HEK293 (cell line): ENCODE measurements at regions not wholly inside any gene's neighbourhood (a gene's known extent, or its start where the extent isn't known, plus 50 kb on each side); places are given as distances from the start of the nearest gene placed in this dataset.

Experiments
- CTCF ChIP-seq: fragments of 450-650 bp; formaldehyde crosslinking; IDR thresholded peaks from 2 replicates; pipeline ENCODE4 v1.5.1; 2016; ENCODE audit warnings: missing biosample characterization, missing genetic modification characterization
- HOXD13 ChIP-seq: sonication (generic); formaldehyde crosslinking; IDR thresholded peaks from 2 replicates; pipeline ENCODE4 v1.8.0; 2022; ENCODE audit warnings: missing genetic modification reagents, borderline replicate concordance
- PRDM6 ChIP-seq: fragments of 450-650 bp; formaldehyde crosslinking; IDR thresholded peaks from 2 replicates; pipeline ENCODE4 v1.5.1; 2017; ENCODE audit warnings: missing biosample characterization, missing genetic modification characterization
- SP7 ChIP-seq: fragments of 450-650 bp; formaldehyde crosslinking; IDR thresholded peaks from 2 replicates; pipeline ENCODE4 v1.5.1; 2016; ENCODE audit warnings: missing biosample characterization, missing genetic modification characterization
- ZBTB7A ChIP-seq: fragments of 450-650 bp; formaldehyde crosslinking; IDR thresholded peaks from 2 replicates; pipeline ENCODE4 v1.5.1; 2016; ENCODE audit warnings: low read depth, missing biosample characterization, missing genetic modification characterization
- ZFP69B ChIP-seq: fragments of 450-650 bp; formaldehyde crosslinking; IDR thresholded peaks from 2 replicates; pipeline ENCODE4 v1.5.1; 2016; ENCODE audit warnings: missing biosample characterization, missing genetic modification characterization
- ZNF211 ChIP-seq: fragments of 450-650 bp; formaldehyde crosslinking; IDR thresholded peaks from 2 replicates; pipeline ENCODE4 v1.5.1; 2016; ENCODE audit warnings: low read depth, missing biosample characterization, missing genetic modification characterization
- ZNF37A ChIP-seq: fragments of 450-650 bp; IDR thresholded peaks from 2 replicates; pipeline ENCODE4 v1.5.1; 2018; ENCODE audit warnings: missing biosample characterization, missing genetic modification characterization
- ZNF423 ChIP-seq: fragments of 450-650 bp; formaldehyde crosslinking; IDR thresholded peaks from 2 replicates; pipeline ENCODE4 v1.5.1; 2016; ENCODE audit warnings: missing biosample characterization, missing genetic modification characterization
- ZNF426 ChIP-seq: fragments of 450-650 bp; formaldehyde crosslinking; IDR thresholded peaks from 2 replicates; pipeline ENCODE4 v1.5.1; 2017; ENCODE audit warnings: missing biosample characterization, missing genetic modification characterization, mild to moderate bottlenecking, inconsistent platforms, moderate library complexity
- ZNF510 ChIP-seq: fragments of 450-650 bp; formaldehyde crosslinking; IDR thresholded peaks from 2 replicates; pipeline ENCODE4 v1.5.1; 2018; ENCODE audit warnings: mild to moderate bottlenecking, missing genetic modification characterization, missing biosample characterization; ENCODE audit not compliant: insufficient replicate concordance
- ZNF561 ChIP-seq: fragments of 450-650 bp; IDR thresholded peaks from 2 replicates; pipeline ENCODE4 v1.5.1; 2018; ENCODE audit warnings: missing biosample characterization, missing genetic modification characterization, borderline replicate concordance

DNA sequence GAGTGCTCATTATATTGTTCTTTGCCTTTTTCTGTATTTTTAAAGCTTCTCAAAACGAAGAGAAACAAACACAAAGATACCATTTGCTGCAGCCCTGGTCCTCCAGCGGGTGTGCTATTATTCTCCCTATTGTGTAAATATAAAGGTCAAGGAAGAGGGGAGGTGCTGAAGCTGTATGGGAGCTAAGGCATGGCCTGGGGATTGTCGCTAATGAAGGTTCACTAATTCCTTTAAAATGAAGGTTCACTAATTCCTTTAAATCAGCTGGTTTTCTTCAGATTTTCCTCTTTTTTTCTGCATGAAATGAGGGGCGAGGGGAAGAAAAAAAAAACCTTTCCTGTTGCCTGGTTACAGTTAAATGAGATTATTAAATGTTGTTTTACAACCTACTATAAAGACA is 74.5 kb upstream of the MAP1B start:
- no peak for TF ChIP-seq CTCF (tag by site-specific recombination)
- TF ChIP-seq ZNF37A (tag by site-specific recombination) = no peak
- no peak for TF ChIP-seq ZNF561
- no peak for TF ChIP-seq ZNF211 (tag by site-specific recombination)
- TF ChIP-seq ZBTB7A (tag by site-specific recombination) = no peak
- TF ChIP-seq HOXD13 (CRISPR knock-in tag) = no peak
- no peak for TF ChIP-seq ZNF510 (tag by site-specific recombination)
- no peak for TF ChIP-seq ZNF423 (tag by site-specific recombination)
- TF ChIP-seq ZFP69B (tag by site-specific recombination) = no peak
- no peak for TF ChIP-seq SP7 (tag by site-specific recombination)
- TF ChIP-seq ZNF426 = no peak
- no peak for TF ChIP-seq PRDM6 (tag by site-specific recombination)
